MCF 10A (cell line): ENCODE measurements at regions not wholly inside any gene's neighbourhood (a gene's known extent, or its start where the extent isn't known, plus 50 kb on each side); places are given as distances from the start of the nearest gene placed in this dataset.

Experiments used
- BruUV-seq: library from RNA; stranded (reverse); fragments of 400-500 nt; replicated peaks from 2 replicates; lab custom pipeline; 2021; lab: Mats Ljungman, UMichigan
- CTCF ChIA-PET: fragments of 300-600 bp; sonication (Branson Sonifier 250); formaldehyde crosslinking; extraction: SDS; loops from one replicate; lab custom pipeline; 2021; ENCODE audit warnings: antibody characterized with exemption, inconsistent platforms; lab: Yijun Ruan, JAX
- POLR2A ChIA-PET: fragments of 300-600, 350-650 bp; sonication (Branson Sonifier 250); formaldehyde crosslinking; extraction: SDS; loops from one replicate; lab custom pipeline; 2020; ENCODE audit warnings: antibody characterized with exemption, inconsistent platforms; lab: Yijun Ruan, JAX
- DNase-seq: peaks from one replicate; pipeline ENCODE4 v3.0.0-alpha.2; 2018; ENCODE audit not compliant: unreplicated experiment
- H3K27ac Mint-ChIP-seq: one replicate; pipeline ENCODE4 v1.8.0; 2022; ENCODE audit warnings: mild to moderate bottlenecking, low read depth, mixed read lengths; ENCODE audit not compliant: unreplicated experiment
- H3K27me3 Mint-ChIP-seq: one replicate; pipeline ENCODE4 v1.8.0; 2022; ENCODE audit warnings: mixed read lengths; ENCODE audit not compliant: insufficient read depth, unreplicated experiment
- H3K36me3 Mint-ChIP-seq: one replicate; pipeline ENCODE4 v1.8.0; 2022; ENCODE audit warnings: mild to moderate bottlenecking, moderate library complexity, mixed read lengths; ENCODE audit not compliant: insufficient read depth, unreplicated experiment
- H3K4me1 Mint-ChIP-seq: one replicate; pipeline ENCODE4 v1.8.0; 2022; ENCODE audit warnings: mixed read lengths; ENCODE audit not compliant: insufficient read depth, unreplicated experiment
- H3K4me3 Mint-ChIP-seq: one replicate; pipeline ENCODE4 v1.8.0; 2022; ENCODE audit warnings: mild to moderate bottlenecking, moderate library complexity, mixed read lengths; ENCODE audit not compliant: unreplicated experiment
- H3K9me3 Mint-ChIP-seq: one replicate; pipeline ENCODE4 v1.8.0; 2022; ENCODE audit warnings: mixed read lengths; ENCODE audit not compliant: unreplicated experiment
- intact Hi-C: fragments of 100-400 bp; cut with micrococcal nuclease; formaldehyde crosslinking; loops from 2 replicates; pipeline ENCODE4 v1.14.1; 2022
- TF ChIP-seq, protein P1 (sequence below): fragments of 200-600 bp; IDR thresholded peaks from one replicate; pipeline ENCODE4 v1.8.0; 2022; ENCODE audit warnings: antibody characterized with exemption, mild to moderate bottlenecking; ENCODE audit not compliant: unreplicated experiment

DNA sequence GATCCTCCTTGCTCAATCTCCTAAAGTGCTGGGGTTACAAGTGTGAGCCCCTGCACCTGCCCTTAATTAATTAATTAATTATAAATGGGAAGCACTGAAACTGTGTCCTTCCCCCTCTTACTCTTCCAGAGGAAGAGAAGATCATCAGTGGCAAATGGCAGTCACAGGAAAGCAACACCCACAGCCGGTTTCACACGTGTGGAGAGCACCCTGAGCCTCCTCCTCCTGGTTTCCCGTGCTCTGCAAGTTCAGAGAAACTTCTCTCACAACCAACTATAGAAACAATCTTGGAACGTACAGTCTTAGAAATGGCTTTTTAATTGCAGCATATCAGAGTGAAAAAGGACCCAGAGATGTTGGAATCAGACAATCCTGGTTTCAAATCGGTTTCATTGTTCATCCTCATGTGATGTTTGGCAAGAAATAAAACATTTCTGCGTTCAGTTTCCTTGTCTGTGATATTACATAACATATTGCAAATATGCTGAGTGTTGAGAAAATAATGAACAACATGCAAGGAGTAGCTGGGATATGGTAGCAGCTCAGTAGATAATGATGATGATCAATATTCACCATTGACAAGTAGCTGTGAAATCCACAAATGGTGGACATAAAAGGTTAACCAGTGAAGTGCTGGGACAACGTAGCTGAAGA lies 141.0 kb upstream of the KCTD1 start:
- H3K4me1 Mint-ChIP-seq = no peaks in the 10 kb centered on the region
- BruUV-seq = no TSS peak
- TF ChIP-seq, protein P1, sequence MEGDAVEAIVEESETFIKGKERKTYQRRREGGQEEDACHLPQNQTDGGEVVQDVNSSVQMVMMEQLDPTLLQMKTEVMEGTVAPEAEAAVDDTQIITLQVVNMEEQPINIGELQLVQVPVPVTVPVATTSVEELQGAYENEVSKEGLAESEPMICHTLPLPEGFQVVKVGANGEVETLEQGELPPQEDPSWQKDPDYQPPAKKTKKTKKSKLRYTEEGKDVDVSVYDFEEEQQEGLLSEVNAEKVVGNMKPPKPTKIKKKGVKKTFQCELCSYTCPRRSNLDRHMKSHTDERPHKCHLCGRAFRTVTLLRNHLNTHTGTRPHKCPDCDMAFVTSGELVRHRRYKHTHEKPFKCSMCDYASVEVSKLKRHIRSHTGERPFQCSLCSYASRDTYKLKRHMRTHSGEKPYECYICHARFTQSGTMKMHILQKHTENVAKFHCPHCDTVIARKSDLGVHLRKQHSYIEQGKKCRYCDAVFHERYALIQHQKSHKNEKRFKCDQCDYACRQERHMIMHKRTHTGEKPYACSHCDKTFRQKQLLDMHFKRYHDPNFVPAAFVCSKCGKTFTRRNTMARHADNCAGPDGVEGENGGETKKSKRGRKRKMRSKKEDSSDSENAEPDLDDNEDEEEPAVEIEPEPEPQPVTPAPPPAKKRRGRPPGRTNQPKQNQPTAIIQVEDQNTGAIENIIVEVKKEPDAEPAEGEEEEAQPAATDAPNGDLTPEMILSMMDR = no peak
- H3K27me3 Mint-ChIP-seq = no peaks in the 10 kb centered on the region
- DNase-seq = no peak
- ChIA-PET CTCF (no interaction called here), POLR2A (interaction anchor here (1.0 kb wide), 1 partner anchor 12 kb away, joined by 4 read pairs; no protein-coding TSS in a partner anchor)
- H3K36me3 Mint-ChIP-seq = no peaks in the 10 kb centered on the region
- no peak overlapping the region for H3K27ac Mint-ChIP-seq
- H3K9me3 Mint-ChIP-seq = no peaks in the 10 kb centered on the region
- H3K4me3 Mint-ChIP-seq = no peak overlapping the region
- intact Hi-C loops = no loop called here

DNA sequence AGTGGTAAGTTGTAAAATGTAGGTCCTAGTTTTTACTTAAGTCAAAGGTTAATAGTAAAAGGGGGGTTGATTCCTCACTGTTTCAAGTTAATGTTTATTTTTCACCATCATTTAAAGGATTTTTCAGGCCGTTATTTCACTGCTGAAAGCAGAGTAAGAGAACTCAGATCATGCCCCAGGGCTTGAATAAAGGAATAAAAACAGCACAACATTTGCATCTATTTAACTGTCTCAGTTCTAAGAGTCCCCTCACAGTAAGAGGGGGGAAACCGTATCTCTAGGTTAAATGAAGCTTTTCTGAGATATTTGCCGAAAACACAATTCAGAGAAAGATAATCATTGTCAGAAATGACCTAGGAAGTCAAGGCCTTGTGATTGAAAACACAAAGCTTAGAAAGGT lies 138.2 kb upstream of the KCTD1 start:
- POLR2A ChIA-PET = interaction anchor here (1.1 kb wide), 1 partner anchor 19 kb away, joined by 3 read pairs; no protein-coding TSS in a partner anchor
- TF ChIP-seq, protein P1 = no peak
- no peaks in the 10 kb centered on the region for H3K9me3 Mint-ChIP-seq
- H3K27me3 Mint-ChIP-seq = no peaks in the 10 kb centered on the region
- no TSS peak for BruUV-seq
- no peaks in the 10 kb centered on the region for H3K4me1 Mint-ChIP-seq
- no peak overlapping the region for H3K27ac Mint-ChIP-seq
- CTCF ChIA-PET = interaction anchor here (0.5 to 0.6 kb wide), 3 partner anchors 25 to 372 kb away, joined by 3 to 4 read pairs (median 3); no protein-coding TSS in a partner anchor
- DNase-seq = no peak
- no peak overlapping the region for H3K4me3 Mint-ChIP-seq
- intact Hi-C loops = no loop called here
- no peaks in the 10 kb centered on the region for H3K36me3 Mint-ChIP-seq

DNA sequence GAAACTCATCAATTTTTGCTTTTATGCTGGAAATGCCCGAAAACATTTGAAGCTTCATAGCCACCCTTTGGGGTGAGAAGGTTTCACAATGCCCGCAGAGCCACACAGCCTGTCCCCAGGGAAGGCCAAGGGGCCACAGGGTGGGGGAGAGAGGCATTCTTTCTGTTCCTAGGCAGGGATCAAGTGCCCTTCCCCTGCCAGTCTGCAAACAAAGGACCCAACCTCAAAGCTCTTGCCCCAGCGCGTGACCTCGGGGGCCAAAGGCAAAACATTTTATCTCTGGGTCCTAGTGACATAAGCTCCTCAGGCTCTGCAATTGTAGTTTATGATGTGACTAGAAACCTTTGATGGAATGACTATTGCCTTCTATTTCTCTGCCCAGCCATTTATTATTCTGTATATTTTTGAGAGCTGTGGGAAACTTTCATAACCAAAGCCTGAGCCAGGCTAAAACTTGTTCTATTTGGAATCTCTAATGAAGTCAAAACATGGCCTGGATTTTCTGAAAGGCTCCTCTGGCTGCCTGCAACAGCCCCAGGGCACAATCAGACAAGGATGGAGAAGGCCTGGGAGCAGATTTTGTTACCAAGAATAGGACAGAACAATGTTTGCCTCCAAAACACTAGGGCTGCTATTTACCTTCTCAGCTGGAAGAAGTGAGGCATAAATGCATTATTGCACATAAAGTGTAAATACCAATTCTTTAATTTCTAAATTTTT lies 137.2 kb upstream of the KCTD1 start:
- no peak overlapping the region for H3K4me3 Mint-ChIP-seq
- intact Hi-C loops = no loop called here
- no TSS peak for BruUV-seq
- TF ChIP-seq, protein P1 = no peak
- CTCF ChIA-PET = interaction anchor here (0.6 kb wide), 1 partner anchor 67 kb away, joined by 3 read pairs; no protein-coding TSS in a partner anchor
- no peaks in the 10 kb centered on the region for H3K27me3 Mint-ChIP-seq
- H3K4me1 Mint-ChIP-seq = no peaks in the 10 kb centered on the region
- POLR2A ChIA-PET = interaction anchor here (0.6 to 1.1 kb wide), 2 partner anchors 18 to 291 kb away, joined by 3 to 4 read pairs; no protein-coding TSS in a partner anchor
- no peak overlapping the region for H3K27ac Mint-ChIP-seq
- no peak for DNase-seq
- no peaks in the 10 kb centered on the region for H3K36me3 Mint-ChIP-seq
- no peaks in the 10 kb centered on the region for H3K9me3 Mint-ChIP-seq

DNA sequence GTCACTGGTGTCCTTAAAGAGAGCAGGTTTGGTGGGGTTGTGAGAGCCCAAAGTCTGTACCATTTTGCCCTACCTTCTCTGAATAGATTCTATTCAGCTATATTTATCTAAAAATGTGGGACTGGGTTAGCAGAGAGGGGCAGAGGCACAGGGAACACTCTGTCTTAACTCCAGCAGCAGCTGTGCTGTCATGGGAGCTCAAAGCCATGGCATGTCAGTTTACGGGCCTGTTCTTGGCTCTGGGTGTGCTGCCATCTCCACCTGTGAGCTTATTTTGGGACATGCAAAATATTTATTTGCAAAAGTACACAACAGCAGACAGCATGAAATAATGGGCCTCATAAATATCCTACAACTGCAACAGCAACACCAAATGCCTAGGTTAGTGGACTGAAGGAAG lies 129.6 kb upstream of the KCTD1 start:
- TF ChIP-seq, protein P1 = no peak
- no peak overlapping the region for H3K4me3 Mint-ChIP-seq
- no peak for DNase-seq
- POLR2A ChIA-PET = interaction anchor here (1.1 kb wide), 1 partner anchor 12 kb away, joined by 4 read pairs; no protein-coding TSS in a partner anchor
- CTCF ChIA-PET = no interaction called here
- H3K36me3 Mint-ChIP-seq = no peaks in the 10 kb centered on the region
- BruUV-seq = no TSS peak
- intact Hi-C loops = no loop called here
- H3K27me3 Mint-ChIP-seq = no peaks in the 10 kb centered on the region
- no peaks in the 10 kb centered on the region for H3K4me1 Mint-ChIP-seq
- peaks cover 7% of the 10 kb centered on the region for H3K9me3 Mint-ChIP-seq
- H3K27ac Mint-ChIP-seq = no peak overlapping the region
